WTC11 (cell line): ENCODE measurements at regions not wholly inside any gene's neighbourhood (a gene's known extent, or its start where the extent isn't known, plus 50 kb on each side); places are given as distances from the start of the nearest gene placed in this dataset.

Experiments
- ATAC-seq: fragments of 200-7000 bp; cut with Tn5 transposase; 2 replicates; pipeline ENCODE4 v1.10.0; 2021; ENCODE audit warnings: mild to moderate bottlenecking, moderate library complexity
- CTCF ChIA-PET: fragments of 300-600 bp; sonication (Branson Sonifier 250); formaldehyde crosslinking; loops from one replicate; lab custom pipeline; 2021; ENCODE audit warnings: antibody characterized with exemption; lab: Charles Lee
- POLR2A ChIA-PET: fragments of 350-600 bp; sonication (Branson Sonifier 250); formaldehyde crosslinking; loops from one replicate; lab custom pipeline; 2021; ENCODE audit warnings: antibody characterized with exemption; lab: Charles Lee
- DNase-seq: peaks from one replicate; pipeline ENCODE4 v3.0.0; 2021; ENCODE audit warnings: low spot score
- H3K27ac Mint-ChIP-seq: 2 replicates; pipeline ENCODE4 v1.8.0; 2021; ENCODE audit warnings: mixed read lengths
- H3K27me3 Mint-ChIP-seq: 2 replicates; pipeline ENCODE4 v1.8.0; 2021; ENCODE audit warnings: low read depth, mild to moderate bottlenecking, moderate library complexity, mixed read lengths
- H3K36me3 Mint-ChIP-seq: 2 replicates; pipeline ENCODE4 v1.8.0; 2021; ENCODE audit warnings: mixed read lengths
- H3K4me1 Mint-ChIP-seq: 2 replicates; pipeline ENCODE4 v1.8.0; 2022; ENCODE audit warnings: mixed read lengths
- H3K4me3 Mint-ChIP-seq: 2 replicates; pipeline ENCODE4 v1.8.0; 2021; ENCODE audit warnings: mild to moderate bottlenecking, moderate library complexity, mixed read lengths
- H3K9me3 Mint-ChIP-seq: 2 replicates; pipeline ENCODE4 v1.8.0; 2021; ENCODE audit warnings: mixed read lengths
- AR ChIP-seq: fragments of 250-450 bp; sonication (Bioruptor Pico); IDR thresholded peaks from 2 replicates; pipeline ENCODE4 v1.9.0; 2021; ENCODE audit warnings: mild to moderate bottlenecking
- ELF4 ChIP-seq: sonication (generic); formaldehyde crosslinking; IDR thresholded peaks from 2 replicates; pipeline ENCODE4 v1.8.1; 2022; ENCODE audit warnings: low read depth, mild to moderate bottlenecking, moderate library complexity, missing genetic modification reagents
- EMX1 ChIP-seq: fragments of 250-450 bp; sonication (Bioruptor Pico); IDR thresholded peaks from 2 replicates; pipeline ENCODE4 v1.8.0; 2021; ENCODE audit warnings: mild to moderate bottlenecking
- GTF2I ChIP-seq: fragments of 250-450 bp; sonication (Bioruptor Pico); conservative IDR thresholded peaks from 2 replicates; pipeline ENCODE4 v1.4.0; 2021; ENCODE audit warnings: mild to moderate bottlenecking
- IRF1 ChIP-seq: sonication (generic); formaldehyde crosslinking; IDR thresholded peaks from 2 replicates; pipeline ENCODE4 v1.8.0; 2023; ENCODE audit warnings: missing genetic modification reagents
- IRF2 ChIP-seq: sonication (generic); formaldehyde crosslinking; IDR thresholded peaks from 2 replicates; pipeline ENCODE4 v1.8.0; 2022; ENCODE audit warnings: low read depth, missing genetic modification reagents, borderline replicate concordance
- MLX ChIP-seq: sonication (generic); formaldehyde crosslinking; IDR thresholded peaks from 2 replicates; pipeline ENCODE4 v1.8.1; 2023; ENCODE audit warnings: mild to moderate bottlenecking, missing genetic modification reagents, moderate library complexity
- OVOL2 ChIP-seq: fragments of 250-450 bp; sonication (Bioruptor Pico); IDR thresholded peaks from 2 replicates; pipeline ENCODE4 v1.9.0; 2021; ENCODE audit warnings: mild to moderate bottlenecking, borderline replicate concordance
- PRRX2 ChIP-seq: fragments of 250-450 bp; sonication (Bioruptor Pico); IDR thresholded peaks from 2 replicates; pipeline ENCODE4 v1.8.0; 2021; ENCODE audit warnings: mild to moderate bottlenecking
- SMAD3 ChIP-seq: sonication (generic); formaldehyde crosslinking; IDR thresholded peaks from 2 replicates; pipeline ENCODE4 v1.8.0; 2022; ENCODE audit warnings: missing genetic modification reagents, mild to moderate bottlenecking, borderline replicate concordance
- TEAD4 ChIP-seq: sonication (generic); formaldehyde crosslinking; IDR thresholded peaks from 2 replicates; pipeline ENCODE4 v1.8.0; 2022; ENCODE audit warnings: mild to moderate bottlenecking, missing genetic modification reagents
- ZNF423 ChIP-seq: fragments of 250-450 bp; sonication (Bioruptor Pico); IDR thresholded peaks from 2 replicates; pipeline ENCODE4 v2.1.2; 2022; ENCODE audit warnings: mild to moderate bottlenecking, moderate library complexity
- TF ChIP-seq, protein P1 (sequence below): fragments of 250-450 bp; sonication (Bioruptor Pico); IDR thresholded peaks from 2 replicates; pipeline ENCODE4 v1.9.0; 2021; ENCODE audit warnings: mild to moderate bottlenecking, borderline replicate concordance
- TF ChIP-seq, protein P2 (sequence below): sonication (generic); formaldehyde crosslinking; IDR thresholded peaks from 2 replicates; pipeline ENCODE4 v1.8.1; 2023; ENCODE audit warnings: mild to moderate bottlenecking, missing genetic modification reagents
- TF ChIP-seq, protein P3 (sequence below): sonication (generic); formaldehyde crosslinking; IDR thresholded peaks from 2 replicates; pipeline ENCODE4 v1.8.0; 2022; ENCODE audit warnings: missing genetic modification reagents

- no peak for DNase-seq
- H3K27ac Mint-ChIP-seq: no peak overlapping the region
- no peaks in the 10 kb centered on the region for H3K36me3 Mint-ChIP-seq
- TF ChIP-seq IRF2 (CRISPR knock-in tag) (no peak), TEAD4 (CRISPR knock-in tag) (no peak), ZNF423 (CRISPR knock-in tag) (no peak), GTF2I (no peak), SMAD3 (no peak), ELF4 (CRISPR knock-in tag) (no peak), AR (CRISPR knock-in tag) (no peak), MLX (CRISPR knock-in tag) (no peak), IRF1 (CRISPR knock-in tag) (no peak), OVOL2 (no peak), EMX1 (no peak), PRRX2 (CRISPR knock-in tag) (no peak)
- TF ChIP-seq, protein P1, sequence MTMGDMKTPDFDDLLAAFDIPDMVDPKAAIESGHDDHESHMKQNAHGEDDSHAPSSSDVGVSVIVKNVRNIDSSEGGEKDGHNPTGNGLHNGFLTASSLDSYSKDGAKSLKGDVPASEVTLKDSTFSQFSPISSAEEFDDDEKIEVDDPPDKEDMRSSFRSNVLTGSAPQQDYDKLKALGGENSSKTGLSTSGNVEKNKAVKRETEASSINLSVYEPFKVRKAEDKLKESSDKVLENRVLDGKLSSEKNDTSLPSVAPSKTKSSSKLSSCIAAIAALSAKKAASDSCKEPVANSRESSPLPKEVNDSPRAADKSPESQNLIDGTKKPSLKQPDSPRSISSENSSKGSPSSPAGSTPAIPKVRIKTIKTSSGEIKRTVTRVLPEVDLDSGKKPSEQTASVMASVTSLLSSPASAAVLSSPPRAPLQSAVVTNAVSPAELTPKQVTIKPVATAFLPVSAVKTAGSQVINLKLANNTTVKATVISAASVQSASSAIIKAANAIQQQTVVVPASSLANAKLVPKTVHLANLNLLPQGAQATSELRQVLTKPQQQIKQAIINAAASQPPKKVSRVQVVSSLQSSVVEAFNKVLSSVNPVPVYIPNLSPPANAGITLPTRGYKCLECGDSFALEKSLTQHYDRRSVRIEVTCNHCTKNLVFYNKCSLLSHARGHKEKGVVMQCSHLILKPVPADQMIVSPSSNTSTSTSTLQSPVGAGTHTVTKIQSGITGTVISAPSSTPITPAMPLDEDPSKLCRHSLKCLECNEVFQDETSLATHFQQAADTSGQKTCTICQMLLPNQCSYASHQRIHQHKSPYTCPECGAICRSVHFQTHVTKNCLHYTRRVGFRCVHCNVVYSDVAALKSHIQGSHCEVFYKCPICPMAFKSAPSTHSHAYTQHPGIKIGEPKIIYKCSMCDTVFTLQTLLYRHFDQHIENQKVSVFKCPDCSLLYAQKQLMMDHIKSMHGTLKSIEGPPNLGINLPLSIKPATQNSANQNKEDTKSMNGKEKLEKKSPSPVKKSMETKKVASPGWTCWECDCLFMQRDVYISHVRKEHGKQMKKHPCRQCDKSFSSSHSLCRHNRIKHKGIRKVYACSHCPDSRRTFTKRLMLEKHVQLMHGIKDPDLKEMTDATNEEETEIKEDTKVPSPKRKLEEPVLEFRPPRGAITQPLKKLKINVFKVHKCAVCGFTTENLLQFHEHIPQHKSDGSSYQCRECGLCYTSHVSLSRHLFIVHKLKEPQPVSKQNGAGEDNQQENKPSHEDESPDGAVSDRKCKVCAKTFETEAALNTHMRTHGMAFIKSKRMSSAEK (CRISPR knock-in tag): no peak
- TF ChIP-seq, protein P2, sequence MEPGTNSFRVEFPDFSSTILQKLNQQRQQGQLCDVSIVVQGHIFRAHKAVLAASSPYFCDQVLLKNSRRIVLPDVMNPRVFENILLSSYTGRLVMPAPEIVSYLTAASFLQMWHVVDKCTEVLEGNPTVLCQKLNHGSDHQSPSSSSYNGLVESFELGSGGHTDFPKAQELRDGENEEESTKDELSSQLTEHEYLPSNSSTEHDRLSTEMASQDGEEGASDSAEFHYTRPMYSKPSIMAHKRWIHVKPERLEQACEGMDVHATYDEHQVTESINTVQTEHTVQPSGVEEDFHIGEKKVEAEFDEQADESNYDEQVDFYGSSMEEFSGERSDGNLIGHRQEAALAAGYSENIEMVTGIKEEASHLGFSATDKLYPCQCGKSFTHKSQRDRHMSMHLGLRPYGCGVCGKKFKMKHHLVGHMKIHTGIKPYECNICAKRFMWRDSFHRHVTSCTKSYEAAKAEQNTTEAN (CRISPR knock-in tag): no peak
- TF ChIP-seq, protein P3, sequence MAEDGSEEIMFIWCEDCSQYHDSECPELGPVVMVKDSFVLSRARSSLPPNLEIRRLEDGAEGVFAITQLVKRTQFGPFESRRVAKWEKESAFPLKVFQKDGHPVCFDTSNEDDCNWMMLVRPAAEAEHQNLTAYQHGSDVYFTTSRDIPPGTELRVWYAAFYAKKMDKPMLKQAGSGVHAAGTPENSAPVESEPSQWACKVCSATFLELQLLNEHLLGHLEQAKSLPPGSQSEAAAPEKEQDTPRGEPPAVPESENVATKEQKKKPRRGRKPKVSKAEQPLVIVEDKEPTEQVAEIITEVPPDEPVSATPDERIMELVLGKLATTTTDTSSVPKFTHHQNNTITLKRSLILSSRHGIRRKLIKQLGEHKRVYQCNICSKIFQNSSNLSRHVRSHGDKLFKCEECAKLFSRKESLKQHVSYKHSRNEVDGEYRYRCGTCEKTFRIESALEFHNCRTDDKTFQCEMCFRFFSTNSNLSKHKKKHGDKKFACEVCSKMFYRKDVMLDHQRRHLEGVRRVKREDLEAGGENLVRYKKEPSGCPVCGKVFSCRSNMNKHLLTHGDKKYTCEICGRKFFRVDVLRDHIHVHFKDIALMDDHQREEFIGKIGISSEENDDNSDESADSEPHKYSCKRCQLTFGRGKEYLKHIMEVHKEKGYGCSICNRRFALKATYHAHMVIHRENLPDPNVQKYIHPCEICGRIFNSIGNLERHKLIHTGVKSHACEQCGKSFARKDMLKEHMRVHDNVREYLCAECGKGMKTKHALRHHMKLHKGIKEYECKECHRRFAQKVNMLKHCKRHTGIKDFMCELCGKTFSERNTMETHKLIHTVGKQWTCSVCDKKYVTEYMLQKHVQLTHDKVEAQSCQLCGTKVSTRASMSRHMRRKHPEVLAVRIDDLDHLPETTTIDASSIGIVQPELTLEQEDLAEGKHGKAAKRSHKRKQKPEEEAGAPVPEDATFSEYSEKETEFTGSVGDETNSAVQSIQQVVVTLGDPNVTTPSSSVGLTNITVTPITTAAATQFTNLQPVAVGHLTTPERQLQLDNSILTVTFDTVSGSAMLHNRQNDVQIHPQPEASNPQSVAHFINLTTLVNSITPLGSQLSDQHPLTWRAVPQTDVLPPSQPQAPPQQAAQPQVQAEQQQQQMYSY (CRISPR knock-in tag): no peak
- CTCF ChIA-PET: interaction anchor here (2.5 kb wide), 1 partner anchor 15 kb away, joined by 10 read pairs; no protein-coding TSS in a partner anchor
- ATAC-seq: no peak
- no peak overlapping the region for H3K4me3 Mint-ChIP-seq
- no peaks in the 10 kb centered on the region for H3K9me3 Mint-ChIP-seq
- POLR2A ChIA-PET: interaction anchor here (1.1 to 1.2 kb wide), 2 partner anchors 10 to 312 kb away, joined by 3 read pairs; no protein-coding TSS in a partner anchor
- no peaks in the 10 kb centered on the region; the same call in 1 of the 2 replicates for H3K27me3 Mint-ChIP-seq
- peaks cover 29% of the 10 kb centered on the region for H3K4me1 Mint-ChIP-seq
These were observed 150.6 kb downstream of the LY86 start for GRCh38 chr6:6738922-6739716.
